GM21529 (cell line): ENCODE measurements at regions not wholly inside any gene's neighbourhood (a gene's known extent, or its start where the extent isn't known, plus 50 kb on each side); places are given as distances from the start of the nearest gene placed in this dataset.

Experiments
- ATAC-seq: cut with Tn5 transposase; IDR thresholded peaks from one replicate; pipeline ENCODE4 v1.9.1; 2021; ENCODE audit not compliant: unreplicated experiment

DNA sequence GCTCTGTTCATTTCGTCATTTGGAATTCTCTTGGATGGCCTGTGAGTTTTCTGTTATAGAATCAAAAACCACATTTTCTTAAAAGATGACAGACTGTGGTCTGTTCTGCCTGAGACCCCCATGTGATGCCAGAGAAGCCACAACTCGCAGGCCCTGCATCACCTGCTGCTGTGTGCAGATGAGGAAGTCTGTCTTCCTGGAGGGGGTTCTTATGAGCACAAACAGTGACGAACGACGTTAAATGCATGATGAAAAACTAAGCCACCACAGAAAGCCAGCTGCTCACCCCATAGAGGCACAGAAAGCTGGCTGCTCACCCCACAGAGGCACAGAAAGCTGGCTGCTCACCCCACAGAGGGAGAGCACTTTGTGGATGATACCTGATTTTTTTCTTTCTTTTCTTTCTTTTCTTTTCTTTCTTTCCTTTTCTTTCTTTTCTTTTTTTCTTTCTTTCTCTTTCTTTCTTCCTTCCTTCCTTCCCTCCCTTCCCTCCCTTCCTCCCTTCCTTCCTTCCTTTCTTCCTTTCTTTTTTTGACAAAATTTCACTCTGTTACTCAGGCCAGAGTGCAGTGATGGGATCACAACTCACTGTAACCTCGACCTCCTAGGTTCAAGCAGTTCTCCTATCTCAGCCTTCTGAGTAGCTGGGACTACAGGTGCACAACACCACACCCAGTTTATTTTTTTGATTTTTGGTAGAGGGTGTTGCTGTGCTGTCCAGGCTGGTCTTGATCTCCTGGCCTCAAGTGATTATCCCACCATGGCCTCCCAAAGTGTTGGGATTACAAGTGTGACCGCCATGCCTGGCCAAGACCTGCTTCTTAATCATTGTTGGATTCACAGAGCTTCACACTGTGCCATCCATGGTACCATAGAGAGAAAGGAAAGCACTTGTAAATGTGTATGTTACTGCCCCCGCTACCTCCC, 1191.4 kb downstream of the UQCRFS1 start:
- no peak for ATAC-seq

DNA sequence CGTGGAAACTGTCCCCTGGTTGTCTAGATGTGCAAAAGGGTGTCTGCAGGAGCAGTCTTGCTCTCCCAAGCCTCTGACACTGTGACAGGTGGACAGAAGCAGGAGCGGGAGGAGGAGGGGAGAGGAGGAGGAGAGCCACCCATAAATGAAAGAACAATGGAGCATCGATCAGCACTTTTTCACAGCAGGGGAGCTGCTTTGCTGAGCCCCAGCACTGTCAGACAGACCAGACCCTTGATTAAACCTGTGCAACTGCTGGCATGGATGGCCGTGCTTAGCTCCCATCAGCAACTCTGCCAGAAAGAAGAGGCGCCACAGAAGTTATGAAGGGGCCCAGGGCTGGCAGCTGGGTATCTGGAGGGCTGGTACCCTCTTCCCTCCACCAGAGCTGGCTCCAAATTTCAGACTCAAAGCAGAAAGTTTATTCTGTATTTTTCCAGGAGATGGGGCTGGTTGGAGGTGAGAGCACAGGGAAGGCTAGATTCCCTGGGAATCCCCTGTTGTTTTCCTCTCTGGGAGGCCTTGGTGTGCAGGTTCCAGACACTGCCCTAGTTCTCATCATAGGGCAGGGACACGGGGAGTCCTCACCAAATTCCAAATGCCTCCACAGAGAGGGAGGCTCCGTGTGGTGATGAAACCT, 1192.2 kb downstream of the UQCRFS1 start:
- ATAC-seq: no peak

DNA sequence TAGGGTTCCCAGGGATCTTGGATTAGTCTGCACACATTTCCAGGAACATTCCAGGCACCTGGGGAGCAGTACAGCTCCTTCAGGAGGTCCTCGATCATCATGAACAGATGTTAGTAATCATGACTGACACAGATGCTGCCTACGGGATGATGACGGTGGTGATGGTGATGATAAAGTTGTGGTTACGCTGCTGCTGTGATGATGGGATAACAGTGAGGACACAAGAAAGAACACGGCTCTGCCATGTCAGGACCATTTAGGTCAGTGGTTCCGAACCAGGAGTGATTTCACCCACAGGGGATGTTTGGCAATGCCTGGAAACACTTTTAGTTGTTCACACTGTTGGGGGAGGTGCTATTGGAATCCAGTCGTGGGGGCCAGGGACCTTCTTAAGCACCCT, 1193.0 kb downstream of the UQCRFS1 start:
- ATAC-seq: no peak

DNA sequence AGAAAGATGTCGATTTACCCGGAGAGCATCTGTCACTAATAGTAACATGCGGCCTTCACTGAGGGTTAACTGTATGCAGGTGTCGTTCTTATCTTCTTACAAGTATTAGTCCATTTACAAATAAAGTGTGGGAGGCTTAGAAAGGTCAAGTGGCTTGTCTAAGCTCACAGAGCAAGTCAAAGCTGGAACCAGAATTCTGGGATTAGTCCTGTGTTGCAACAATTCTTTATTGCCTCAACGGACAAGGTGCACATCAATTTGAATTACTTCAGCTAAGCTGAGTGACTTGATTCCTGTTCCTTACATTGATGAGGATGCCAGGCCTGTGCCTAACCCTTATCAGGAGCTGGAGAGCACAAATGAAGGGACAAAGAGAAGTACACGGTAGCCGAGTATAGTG, 1193.6 kb downstream of the UQCRFS1 start:
- no peak for ATAC-seq

DNA sequence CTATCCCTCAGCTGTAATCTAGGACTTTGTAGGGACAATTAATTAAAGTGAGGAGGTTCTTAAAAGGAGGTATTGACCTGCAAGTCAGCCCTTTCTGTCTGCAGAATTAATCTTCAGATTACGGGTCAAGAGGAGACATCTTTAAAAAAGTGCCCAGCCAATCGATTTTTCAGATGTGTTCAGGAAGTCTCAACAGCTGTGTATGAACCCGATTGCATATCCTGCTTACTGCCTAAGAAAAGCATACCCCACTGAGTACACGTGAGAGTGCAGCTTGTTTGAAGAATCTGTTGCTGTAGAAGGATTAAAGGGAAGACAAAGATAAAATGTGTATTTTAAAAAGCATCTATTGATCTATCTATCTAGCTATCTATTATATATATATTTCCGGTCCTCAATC, 1194.5 kb downstream of the UQCRFS1 start:
- ATAC-seq: no peak

DNA sequence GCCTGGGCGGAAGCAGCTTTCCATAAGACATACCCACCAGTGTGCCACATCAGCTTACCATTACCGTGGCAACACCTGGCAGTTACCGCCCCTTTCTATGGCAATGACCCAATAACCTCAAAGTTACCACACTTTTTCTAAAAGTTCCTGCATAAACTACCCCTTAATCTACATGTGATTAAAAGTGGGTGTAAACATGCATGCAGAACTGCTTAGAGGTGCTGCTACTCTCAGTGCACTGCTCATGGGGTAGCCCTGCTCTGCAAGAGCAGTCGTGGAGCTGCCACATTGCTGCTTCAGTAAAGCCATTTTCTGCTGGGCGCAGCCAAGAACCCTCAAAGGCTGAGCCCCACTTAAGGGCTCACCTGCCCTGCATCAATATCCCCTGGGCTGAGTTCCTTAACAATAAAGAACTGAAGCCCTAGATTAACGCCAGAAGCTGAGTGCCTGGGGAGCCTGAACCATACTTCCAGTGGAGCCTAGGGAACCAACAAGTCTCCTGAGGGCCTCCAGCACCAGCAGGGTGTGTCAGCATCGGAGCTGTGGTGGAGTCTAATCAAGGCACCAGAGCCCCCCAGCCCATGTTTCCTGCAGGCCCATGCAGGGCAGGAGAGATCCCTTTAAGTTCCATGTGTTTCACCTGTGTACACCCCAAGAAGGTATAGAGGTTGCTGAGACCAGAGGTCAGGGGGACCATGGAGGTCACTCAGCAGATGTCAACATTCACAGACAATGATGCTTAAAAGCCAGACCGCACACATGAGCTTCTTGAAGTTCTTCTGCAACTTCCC, 1198.1 kb downstream of the UQCRFS1 start:
- no peak for ATAC-seq

DNA sequence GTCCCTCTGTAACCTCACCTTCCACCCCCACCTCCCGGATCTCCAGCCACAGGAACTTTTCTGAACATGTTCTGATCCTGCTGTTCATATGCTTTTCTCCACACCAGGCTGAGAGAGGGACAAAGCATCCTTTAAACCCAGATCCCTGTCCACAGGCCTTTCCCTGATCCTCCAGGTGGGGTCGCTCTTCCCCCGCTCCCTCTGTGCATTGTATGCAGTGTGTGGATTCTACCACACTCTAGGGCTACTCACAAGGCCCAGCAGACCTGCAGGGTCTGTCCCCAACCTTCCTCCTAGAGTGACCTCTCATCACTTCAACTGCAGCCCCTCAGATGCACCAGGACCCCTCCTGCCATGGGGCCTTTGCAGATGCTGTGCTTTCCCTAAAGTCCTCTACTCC, 1200.6 kb downstream of the UQCRFS1 start:
- no peak for ATAC-seq

DNA sequence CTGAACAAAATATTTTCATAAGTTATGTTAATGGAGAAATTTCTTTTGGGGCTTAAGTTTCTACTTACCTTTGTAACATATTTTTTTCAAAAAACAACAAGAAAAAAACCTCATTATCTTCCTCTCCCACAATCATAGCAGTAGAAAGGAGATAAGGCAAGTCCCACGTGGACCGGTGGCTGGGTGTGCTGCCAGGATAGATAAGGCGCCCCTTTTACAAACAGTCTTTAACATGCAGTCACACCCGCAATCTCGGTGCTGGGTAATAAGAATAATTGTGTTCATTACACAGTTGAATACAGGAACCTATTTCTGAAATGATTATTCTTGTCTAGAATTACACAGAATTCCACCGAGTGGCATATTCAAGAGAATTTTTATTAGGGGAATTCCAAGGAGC, 1202.3 kb downstream of the UQCRFS1 start:
- ATAC-seq: no peak

DNA sequence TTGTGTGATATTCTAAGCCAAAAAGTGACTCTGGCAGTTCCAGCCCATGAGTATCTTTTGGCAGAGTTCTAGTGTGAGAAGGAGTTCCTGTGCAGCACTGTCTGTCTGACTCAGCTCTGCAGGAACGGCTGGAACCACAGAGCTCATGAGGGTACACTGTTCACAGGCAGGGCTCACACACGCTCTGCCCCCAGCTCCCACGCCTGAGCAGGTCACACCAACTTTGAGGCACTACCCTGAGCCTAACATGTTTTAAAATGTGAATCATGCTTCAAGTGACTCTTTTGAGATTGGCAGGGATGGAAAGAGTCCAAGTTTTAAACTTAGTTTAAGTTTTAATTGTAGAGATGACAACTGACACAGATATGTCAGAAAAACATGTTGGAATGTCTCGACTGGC, 1203.3 kb downstream of the UQCRFS1 start:
- no peak for ATAC-seq

DNA sequence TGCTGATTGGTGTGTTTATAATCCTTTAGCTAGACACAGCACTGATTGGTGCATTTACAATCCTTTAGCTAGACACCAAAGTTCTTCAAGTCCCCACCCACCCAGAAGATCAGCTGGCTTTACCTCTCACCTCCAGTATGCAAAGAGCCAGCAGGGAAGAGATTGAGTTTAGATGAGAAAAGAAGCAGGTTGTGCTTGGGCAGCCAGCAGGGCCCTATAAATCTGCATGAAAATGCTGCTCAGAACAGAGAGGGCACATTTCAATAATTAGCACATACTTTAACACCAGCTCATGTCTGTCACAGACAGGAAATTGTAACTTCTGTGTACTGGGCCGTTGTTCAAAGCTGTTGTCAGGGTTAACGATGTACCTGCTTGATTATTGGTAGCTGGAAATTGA, 1204.3 kb downstream of the UQCRFS1 start:
- ATAC-seq: no peak

DNA sequence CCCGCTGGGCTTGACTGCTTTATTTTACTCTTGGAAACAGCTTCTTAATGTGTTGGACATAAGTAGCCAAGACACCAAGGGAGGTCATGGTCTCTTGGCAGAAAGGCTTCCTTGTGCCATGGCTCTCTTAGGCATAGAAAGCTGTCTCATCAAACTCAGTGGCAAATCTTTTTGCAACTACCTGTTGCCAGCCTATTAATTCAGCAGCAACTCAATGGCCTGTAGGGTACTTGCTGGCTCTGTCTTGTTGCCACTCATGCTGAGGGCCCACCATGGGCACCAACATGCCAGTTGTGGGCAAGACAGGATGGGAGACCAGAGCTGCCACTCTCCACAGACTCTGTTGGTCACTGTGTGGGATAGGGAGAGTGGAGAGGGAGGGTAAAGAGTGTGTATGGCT, 1209.4 kb downstream of the UQCRFS1 start:
- no peak for ATAC-seq

DNA sequence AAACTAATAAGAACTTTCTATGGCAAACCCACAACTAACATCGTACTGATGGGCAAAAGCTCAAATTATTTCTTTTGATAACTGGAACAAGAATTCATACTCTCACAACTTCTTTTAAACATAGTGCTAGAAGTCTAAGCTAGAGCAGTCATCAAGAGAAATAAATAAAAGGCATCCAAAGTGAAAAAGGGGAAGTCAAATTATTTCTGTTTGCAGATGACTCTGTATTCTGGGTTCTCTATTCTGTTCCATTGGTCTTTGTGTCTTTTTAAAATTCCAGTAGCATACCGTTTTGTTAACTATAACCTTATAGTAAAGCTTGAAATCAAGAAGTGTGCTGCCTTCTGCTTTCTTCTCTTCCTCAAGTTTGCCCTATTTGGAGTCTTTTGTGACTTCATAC, 1215.9 kb downstream of the UQCRFS1 start:
- no peak for ATAC-seq

DNA sequence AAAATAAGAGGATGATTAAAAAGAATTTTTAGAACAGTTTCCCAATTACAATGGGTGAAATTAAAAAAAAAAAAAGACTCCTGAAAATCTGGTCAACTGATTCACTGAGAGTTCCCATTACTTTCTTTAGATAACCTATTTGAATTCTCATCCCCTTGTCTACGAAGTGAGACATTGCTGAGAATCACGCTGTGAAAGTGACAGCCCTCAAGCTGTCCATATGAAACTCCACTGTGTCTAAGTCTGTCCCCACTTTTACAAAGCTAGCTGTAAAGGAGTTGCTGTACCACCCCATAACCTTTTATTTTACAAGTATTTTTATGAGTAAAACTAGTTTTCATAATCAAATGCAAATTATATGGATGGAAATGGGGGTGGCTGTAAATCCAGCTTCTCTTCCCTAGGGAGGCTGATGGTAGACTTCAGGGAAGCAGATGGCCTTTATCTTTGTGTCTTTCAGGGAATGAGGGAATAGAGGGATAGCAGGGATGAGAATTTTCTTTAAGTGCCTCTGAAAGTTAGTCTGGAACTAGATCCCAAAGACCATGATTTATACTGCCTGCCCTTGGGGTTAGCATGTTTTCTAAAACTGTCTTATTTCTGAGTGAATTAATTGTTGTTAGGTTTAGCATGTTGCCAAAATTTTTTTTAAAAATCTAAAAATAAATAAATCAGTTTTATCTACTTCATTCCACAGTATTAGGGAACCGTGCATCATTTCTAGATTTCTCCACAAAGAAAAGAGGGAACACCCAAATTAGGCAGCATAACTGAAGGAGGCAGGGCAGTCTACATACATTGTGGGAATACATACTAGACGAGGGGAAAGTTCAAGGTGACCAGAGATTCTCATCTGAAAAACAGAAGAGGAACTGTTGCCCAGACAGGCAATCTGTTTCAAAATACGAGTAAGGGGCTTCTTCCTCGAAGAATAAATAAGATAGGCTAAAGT, 1219.1 kb downstream of the UQCRFS1 start:
- ATAC-seq: no peak

DNA sequence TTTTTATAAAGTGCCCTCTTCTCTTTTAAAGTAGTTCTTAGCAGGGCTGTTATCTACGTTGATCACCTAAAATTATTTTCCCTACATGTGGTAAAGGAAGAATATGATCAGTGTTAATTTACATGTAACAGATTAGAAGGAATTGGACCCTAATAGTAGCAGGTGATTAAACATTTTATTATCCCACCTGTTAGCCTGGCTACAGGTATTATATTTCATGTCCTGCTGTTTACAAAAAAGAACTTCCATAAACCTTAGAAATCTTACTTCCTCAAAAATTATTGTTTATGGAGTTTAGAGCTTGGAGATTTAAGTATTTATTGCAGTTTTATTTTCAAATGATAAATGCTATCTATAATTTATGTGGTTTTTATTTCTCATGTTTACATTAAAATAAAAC, 1226.7 kb downstream of the UQCRFS1 start:
- ATAC-seq: no peak

DNA sequence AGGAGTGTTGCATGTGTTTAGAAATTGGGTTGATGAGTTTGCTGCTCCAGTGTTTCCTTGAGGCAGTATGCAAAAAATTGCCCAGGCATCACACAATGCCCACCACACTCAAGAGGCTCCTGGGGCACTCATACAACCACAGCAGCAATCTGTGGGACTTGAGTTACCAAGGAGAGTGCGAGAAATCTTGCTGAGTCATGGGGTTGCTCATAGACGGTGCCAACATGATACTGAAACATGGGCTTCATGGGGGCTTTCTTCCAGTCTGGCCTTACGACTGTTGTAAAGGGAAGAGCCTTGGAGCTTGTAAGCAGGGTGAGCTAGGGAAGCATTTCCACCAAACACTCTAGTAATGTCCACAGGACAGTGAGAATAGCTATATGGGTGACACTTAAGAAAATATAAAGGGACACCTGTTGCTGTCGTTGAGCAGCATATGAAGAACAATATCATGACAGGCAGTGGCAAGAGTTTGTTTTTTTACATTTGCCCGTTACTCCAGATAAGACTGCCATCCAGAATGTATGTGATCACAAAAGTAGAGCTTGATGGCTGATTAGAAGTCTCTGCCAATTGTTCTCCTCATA, 1237.4 kb downstream of the UQCRFS1 start:
- no peak for ATAC-seq

DNA sequence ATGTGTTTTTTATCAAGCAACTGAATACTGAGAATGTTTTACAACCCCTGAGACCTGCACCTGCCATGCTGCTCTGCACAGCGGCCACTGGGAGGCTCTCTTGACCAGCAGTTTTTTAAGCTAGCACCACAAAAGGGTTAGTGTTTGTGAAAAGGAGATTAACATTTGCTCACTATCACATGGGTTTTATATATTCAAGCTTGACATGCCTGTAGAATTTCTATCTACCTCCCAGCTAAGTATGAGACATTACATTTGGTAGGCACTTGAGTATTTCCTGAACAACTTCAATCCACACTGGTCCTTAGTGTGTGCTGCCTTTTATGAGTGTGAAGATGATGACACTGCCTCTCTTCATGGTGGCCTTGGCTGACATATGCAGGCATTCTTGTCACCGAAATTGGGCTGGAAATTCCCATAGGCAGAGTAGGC, 1238.9 kb downstream of the UQCRFS1 start:
- ATAC-seq: no peak

DNA sequence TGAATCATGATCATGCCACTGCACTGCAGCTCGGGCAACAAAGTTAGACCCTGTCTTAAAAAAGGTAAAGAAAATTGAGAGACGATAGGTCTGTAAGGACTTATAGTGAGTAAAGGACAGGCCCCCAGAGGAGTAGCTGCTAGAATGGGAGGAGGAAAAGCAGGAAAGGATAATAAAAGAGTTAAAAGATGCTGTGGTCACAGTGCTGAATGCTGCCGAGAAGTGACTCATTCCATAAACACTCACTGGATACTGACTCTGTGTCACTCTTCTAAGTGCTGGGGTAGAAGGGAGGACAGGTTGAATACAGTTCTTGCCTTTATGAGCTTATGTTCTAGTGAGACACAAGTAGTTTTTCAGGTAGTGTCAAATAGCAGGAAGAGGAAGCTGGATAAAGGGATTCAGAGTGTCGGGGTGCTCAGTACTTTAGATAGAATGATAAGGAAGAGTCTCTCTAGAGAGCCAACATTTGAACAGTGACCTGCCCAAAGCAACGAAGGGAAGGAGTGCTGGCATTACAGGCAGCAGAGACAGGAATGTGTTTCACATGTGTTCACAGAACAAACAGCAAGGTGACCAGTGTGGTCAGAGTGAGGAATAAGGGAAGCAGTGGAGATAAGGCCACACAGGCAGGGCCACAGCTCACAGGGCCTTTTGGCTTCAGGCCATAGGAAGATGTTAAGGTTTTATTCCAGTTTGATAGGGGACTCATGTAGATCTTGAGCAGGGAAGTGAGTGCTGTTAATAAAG, 1240.5 kb downstream of the UQCRFS1 start:
- no peak for ATAC-seq

DNA sequence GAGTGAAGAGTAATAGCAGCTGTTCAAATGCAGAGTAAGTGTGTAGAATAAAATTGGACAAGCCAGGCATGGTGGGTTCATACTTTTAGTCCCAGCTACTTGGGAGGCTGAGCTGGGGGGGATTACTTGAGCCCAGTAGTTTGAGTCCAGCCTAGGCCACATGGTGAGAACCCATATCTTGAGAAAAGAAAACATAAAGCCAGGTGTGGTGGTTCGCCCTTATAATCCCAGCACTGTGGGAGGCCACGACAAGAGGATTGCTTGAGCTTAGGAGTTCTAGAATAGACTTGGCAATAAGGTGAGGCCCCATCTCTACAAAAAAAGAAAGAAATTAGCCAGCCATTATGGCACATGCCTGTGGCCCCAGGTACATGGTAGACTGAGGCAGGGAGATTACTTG, 1241.1 kb downstream of the UQCRFS1 start:
- no peak for ATAC-seq

DNA sequence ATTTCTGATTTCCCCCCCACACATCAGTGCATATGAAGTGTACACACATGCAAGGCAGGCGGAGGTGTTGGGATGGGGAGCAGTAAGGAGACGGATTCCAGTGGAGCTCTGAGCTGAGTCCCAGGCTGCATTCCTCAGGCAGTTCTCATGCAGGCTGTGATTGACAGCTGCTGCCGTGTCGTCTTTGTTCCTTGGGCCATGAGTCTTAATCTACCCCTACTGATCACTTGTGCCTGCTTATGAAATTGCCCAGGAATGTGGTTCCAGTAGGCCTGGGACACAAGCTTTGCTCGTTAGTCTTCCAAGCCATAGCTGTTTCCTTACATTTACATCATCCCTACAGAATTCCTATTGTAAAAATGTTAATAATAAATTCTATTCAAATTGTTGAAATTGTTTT, 1241.9 kb downstream of the UQCRFS1 start:
- no peak for ATAC-seq
